GM19463 (cell line): ENCODE measurements at regions not wholly inside any gene's neighbourhood (a gene's known extent, or its start where the extent isn't known, plus 50 kb on each side); places are given as distances from the start of the nearest gene placed in this dataset.

Source experiments
- ATAC-seq: cut with Tn5 transposase; IDR thresholded peaks from one replicate; pipeline ENCODE4 v1.9.1; 2021; ENCODE audit warnings: mild to moderate bottlenecking, moderate library complexity; ENCODE audit not compliant: unreplicated experiment

DNA sequence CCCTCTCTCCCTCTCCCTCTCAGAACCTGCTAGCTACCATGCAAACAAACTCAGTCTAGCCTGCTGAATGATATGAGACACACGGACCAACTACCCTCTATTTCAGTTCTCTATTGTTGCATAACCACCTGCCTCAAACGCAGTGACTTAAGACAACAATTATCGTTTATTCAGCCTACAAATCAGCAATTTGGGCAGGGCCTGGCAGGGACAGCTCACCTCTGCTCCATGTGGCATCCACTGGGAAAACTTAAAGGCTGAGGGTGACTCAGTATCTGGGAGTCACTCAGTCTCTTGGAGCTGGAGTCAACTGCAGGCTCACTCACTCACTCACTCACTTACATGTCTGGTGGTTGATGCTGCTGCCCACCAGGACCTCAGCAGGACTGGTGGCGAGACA, 121.3 kb downstream of the SEC16B start:
- ATAC-seq, result no peak

DNA sequence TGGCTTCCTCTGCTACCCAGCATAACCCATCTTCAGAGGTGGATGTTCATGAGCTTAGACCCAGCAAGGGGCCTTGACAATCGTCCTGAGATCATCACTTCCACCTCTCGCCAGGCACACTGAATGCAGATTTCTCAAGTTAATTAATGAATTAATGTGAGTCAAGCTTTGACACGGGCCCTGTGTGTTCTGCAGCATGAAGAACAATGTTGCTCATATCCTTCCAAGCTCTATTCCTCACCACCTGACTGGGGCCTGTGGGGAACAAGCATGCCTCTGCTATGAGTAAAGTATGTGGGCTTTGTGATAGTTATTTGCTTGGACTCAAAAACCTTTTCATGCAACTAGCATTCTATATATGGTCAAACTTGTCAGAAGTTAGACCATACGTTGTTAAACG, 122.0 kb downstream of the SEC16B start:
- ATAC-seq, result no peak

DNA sequence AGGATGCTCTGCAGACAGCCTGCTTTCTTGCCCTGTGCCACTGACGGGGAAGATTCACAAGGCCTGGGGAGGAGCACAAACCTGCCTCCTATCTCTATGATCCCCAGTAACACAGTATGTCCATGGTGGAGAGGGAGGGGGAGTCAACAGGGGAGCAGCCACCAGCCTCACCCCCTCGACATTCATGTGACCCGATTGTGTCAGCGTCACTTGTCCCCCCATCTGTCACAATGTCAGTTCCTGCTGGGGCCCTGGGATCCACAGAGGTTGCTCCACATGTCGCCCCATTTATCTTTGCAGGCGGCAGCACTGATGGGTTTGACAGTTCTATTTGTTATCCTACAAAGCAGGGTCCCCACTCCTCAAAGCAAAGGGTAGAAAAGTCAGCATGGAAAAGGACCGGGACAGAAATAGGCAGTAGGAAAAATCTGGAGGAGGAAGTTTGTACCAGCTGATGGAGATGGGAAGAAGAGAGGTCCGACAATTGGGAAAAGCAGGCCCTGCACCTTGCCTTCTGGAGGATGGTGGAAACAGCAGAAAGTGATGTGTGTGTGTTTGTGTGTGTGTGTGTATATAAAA, 130.9 kb downstream of the SEC16B start:
- ATAC-seq, result no peak

DNA sequence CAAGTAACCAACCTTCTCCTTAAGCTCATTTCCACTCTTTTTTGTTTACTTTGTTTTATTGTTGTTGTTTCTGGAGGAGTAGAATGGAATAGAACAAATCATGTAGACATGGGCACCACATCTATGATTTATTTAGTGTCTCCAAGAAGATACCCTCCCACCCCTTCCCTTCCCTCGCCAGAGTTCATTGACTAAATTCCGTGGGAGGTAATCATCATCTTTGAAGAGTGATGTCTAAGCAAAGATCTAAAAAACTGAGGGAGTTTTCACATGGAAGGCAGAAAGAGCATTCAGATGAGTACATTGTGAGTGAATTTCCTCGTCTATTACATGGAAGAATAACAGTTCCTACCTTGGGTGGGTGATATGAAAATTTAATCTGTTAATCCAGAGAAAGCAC, 136.2 kb downstream of the SEC16B start:
- no peak for ATAC-seq

DNA sequence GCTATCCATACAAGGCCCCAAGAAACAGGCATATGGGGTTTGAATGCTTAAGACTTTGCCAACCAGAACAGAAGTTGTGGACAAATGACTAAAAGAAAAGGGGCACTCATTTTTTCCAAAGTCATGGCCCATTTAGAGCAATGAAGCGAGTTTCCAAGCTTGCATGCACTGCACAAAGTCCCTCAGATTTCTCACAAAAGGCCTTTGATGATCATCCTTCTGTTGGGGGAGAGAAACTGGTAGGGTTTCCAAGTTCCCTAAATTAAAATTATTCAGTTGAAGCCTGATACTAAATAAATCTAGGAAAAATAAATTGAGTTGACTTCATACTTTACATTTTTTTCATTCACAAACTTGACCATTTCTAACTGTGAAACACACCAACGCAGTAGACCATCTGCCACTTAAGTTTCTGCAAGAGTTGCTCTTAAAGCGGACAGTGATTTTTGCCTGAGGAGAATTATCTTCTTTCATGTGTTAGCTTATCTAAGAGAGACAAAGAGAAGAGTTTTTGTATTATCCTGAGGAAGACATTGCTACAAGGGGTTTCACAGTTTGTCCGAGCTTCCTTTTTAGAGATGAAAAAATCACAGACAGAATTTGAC, 139.2 kb downstream of the SEC16B start:
- no peak for ATAC-seq

DNA sequence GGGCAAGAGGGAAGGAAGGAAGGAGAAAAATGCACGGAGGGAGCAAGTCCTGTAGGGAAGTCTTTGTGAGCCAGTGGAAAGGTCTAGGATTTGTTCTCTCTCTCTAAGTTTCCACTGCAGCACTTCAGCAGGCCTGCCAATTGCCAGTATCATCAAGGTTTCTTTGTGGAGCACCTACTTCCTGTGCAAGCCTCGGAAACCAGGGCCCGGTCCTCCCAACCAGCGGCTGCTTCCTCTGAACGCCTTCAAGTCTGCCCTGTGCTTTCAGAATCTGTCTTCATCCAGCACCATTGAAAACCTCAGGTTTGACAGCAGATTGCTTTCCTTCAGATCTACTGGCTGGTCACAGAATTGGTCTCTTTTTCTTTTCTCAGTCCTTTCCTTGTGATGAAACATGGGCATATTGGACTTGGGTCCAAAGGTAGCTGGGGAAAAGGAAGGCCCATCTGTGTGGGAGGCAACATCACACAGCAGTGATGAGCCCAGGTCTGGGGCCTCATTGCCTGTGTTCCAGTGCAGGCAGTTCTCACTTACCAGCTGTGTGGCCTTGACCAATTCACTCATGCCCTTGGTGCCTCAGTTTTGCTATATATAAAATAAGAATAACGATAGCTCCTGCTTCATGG, 144.5 kb downstream of the SEC16B start:
- ATAC-seq, result peak; percentile 43

DNA sequence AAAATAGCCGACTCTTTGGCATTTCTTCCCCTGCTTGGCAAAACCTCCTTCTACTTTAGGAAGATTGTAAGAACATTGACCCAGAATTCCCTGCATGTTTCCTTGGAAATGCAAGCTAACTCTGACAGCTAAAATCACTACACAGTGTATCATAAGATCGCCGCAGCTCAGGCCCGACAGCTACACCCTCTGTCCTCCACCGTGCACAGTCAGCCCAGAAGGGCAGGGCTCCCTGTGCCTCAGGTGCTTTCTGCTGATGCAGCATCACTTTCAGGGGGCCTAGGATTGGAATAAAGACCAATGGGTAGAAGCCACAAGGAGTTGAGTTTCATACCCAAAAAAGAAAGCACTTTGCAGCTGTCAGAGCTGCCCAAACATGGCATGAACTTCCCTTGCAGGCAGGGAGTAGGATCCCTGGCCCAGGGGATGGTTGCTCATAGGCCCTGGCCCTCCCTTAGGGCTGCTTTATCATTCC, 145.3 kb downstream of the SEC16B start:
- peak; percentile 70 for ATAC-seq

DNA sequence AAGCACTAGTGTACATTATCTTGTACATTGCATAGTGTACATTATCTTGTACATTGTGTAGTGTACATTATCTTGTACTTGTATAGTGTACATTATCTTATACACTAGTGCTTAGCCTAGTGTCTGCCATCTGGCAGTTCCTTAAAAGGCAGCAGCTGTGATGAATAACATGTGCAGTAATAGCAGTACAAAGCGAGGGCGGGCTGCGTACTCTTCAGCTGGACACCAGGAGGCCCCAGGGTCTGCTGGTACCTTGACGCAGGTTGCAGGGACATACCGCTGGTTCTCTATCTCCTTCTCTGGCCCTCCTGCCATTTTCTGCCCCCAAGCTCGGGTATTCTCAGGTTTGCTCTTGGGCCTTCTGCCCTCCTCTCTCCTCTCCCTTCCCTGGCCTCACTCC, 149.6 kb downstream of the SEC16B start:
- no peak for ATAC-seq

DNA sequence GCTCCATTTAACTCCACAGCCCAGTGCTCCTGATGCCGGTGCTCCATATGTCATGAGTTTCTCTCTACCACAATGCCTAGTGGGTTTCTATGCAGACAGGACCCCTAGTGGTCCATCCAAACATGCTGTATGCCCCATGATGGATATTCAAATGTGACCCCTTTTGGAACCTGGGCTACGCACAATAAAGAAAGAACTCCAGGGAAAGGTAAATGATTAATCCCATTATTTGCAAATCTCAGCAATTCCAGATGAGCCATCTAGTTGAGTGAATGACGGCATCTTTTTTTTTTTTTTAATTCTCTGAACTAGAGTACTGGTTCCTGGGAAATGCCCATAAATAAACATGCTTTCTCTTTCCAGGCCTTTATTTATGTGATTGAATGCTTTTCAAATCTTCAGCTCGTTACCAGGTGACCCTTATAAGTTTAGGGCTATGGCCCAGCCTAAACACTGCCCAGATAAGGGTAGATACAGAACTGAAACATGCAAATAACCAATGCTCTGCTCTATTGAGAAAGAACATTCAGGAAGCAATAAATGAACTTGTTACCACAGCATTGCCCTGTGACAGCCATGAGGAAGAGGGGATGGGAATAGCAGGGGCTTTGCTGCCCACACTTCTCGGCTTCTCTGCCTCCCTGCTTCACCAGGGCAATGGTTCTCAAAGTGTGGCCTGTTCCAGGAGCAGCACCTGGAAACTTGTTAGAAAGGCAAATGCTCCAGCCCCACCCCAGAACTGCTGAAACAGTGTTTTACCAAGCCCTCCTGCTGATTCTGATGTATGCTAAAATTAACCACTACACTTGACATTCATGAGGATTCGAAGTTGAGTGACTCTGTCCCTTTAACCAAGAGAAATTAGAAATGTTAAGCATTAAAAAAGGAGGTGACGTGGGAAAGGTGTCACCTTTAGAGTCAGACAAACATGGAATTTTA, 151.7 kb downstream of the SEC16B start:
- ATAC-seq, result peak; percentile 97

DNA sequence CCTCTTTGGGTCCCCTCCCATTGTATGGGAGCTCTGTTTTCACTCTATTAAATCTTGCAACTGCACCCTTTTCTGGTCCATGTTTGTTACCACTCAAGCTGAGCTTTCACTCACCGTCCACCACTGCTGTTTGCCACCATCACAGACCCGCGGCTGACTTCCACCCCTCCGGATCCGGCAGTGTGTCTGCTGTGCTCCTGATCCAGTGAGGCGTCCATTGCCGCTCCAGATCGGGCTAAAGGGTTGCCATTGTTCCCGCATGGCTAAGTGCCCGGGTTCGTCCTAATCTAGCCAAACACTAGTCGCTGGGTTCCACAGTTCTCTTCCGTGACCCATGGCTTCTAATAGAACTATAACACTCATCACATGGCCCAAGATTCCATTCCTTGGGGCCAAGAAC, 157.2 kb downstream of the SEC16B start:
- ATAC-seq, result no peak

DNA sequence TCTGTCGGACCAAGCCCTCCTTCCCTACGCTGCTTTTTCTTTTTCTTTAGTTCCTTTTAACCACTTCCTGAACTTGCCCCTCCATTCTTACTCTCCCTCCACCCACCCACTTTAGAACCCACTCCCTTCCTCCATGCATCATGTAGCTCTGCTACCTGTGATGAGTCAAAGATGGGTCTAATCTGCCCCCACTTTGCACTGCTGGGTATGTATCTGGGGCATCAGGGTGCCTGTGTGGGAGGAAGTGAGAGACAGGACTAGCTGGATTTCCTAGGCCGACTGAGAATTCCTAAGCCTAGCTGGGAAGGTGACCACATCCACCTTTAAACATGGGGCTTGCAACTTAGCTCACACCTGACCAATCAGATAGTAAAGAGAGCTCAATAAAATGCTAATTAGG, 157.7 kb downstream of the SEC16B start:
- no peak for ATAC-seq

DNA sequence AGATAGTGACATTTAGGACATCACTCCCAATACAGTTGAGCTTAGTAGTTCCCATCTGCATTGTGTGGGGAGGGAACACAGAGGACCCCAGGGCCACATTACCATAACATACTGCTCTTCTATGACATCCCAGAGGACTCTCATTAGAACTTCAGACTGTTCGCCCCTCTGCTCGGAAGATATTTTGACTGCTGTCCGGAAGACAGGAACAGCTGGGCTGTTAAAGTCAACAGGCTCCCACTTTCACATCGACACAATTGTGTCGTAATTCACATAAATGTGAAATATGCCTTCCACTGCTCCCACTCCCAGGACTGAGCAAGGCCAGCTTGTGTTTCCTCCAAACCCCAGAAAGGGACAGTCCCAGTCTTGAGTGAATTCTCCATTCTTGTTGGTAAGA, 158.4 kb downstream of the SEC16B start:
- ATAC-seq, result no peak

DNA sequence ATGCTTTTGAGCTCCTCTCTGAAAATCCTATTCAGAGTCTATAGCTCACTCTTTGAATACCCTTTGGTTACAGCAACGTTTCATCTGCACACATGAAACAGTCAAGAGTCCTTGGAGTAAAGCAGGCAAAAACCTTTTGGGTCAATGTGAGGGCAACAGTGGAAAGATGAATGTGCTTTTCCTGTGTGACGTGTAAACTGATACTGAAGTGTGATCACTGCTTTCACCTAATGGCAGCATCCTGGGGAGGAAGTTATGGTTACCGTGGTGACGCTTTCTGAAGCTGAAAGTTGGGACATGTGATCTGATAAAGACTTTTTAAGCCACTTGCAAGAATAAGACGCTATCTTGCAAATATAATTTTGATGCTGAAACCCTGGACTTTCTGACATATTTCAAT, 160.0 kb downstream of the SEC16B start:
- peak; percentile 96 for ATAC-seq

DNA sequence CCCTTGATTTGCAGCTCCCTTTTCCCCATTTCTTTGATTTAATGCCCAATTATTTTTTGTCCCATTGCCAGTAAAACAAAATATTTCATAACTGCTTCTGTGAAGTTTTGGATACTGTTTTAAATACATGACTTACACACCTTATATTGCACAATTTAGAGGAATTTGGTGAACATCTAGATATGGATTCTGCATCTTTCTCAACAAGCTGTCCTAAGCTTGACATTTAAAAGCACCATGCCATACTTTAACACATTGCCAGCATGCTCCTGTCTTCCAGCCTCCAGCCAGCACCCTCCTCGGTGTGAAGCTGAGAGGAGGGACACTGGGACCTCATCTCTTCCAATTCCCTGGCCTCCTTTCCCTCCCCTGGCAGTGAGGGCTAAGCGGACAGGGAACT, 167.6 kb downstream of the SEC16B start:
- no peak for ATAC-seq

DNA sequence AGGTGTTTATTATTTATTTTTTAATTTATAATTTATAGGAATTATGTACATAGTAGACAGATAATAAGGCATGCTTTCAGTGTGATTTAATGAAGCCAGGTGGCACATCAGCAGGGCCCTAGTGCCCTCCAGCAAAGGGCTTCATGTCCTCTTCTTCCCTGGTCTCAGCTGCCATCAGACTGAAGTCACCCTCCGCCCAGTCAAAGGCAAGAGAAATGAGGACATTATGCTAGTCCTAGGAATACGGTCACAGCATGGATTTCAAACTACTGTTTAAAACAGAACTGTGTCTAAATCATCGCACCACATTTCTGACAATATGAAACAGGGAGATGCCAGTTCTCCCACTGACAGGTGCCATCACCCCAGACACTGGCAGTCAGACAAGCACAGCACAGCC, 168.1 kb downstream of the SEC16B start:
- ATAC-seq, result no peak

DNA sequence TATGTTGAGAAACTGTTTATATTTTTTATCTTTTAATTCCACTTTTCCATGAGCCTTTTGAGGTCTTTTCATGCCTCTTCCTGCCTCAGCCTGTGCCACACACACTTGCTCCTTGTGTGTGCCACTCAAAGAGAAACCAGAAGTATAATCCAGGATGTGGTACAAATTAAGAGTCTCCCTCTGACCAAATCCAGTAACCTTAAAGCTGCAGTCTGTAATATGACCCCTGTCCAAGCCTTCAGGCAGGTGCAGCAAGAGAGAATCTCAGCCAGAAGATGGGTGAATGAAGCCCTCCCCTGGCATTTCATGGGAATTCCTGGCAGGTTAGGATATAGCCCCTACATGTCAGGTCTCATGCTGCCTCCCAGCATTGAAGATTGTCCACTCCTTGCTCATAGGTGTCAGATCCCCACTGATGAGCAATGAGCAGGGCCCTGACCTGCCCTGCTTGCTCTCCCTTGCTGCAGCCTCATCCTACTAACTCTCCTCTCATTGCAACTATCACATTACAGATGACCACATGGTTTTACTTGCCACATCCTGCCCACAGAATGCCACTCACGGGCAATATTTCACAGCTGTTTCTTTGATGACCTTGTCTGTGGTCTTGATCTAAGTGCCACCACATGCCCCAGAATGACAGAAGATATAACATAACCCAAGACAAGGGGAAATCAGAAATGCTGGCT, 169.3 kb downstream of the SEC16B start:
- peak; percentile 60 for ATAC-seq

DNA sequence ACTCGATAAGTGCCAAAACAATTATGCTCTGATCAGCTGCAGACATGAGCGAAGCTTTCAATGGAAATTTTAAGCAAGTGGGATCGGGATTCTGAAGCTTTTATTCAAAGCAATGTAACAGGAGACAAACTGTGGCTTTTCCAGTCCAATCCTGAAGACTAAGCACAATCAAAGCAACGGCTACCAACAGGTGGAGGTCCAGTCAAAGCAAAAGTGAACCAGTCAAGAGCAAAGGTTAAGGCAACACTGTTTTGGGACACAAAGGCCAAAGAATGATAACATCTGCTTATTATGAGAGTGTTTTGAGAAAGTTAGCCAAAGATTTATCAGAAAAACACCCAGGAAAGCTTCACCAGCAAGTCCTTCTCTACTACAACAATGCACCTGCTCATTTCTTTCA, 170.1 kb downstream of the SEC16B start:
- ATAC-seq, result no peak

DNA sequence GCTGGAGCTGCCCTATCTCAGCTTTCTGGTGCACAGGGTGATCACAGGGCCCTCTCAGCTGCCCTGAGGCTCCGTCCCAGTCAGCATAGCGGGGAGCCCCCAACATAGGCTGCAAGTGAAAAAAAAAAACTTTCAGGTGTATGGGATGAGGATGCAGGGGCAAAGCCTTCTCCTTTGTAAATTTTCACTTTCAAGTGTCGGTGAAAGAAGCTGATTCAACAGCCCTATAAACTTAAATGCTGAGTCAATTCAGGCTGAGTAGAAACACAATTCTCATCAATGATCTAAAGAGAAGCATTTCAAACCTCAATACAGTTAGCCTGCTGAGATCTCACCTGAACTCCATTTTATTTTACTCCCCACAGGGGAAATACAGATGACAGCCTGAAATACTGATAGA, 171.2 kb downstream of the SEC16B start:
- peak; percentile 30 for ATAC-seq

DNA sequence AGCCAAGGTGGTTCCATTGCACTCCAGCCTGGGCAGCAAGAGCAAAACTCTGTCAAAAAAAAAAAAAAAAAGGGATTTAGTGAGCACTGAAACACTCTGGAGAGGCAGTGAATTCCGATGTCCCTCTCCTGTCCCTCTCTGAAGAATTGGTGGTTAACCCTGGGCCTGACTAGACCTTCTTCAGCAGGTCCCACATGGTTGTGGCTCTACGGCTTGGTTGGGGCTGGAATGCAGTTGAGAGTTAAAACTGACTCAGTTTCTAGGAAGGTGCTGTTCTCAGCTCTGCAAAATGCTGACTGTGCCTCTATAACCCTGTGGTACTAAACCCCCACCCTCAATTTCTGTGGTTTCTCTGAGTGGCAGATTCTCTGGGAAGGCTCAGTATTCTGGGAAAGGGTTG, 173.3 kb downstream of the SEC16B start:
- ATAC-seq, result no peak

DNA sequence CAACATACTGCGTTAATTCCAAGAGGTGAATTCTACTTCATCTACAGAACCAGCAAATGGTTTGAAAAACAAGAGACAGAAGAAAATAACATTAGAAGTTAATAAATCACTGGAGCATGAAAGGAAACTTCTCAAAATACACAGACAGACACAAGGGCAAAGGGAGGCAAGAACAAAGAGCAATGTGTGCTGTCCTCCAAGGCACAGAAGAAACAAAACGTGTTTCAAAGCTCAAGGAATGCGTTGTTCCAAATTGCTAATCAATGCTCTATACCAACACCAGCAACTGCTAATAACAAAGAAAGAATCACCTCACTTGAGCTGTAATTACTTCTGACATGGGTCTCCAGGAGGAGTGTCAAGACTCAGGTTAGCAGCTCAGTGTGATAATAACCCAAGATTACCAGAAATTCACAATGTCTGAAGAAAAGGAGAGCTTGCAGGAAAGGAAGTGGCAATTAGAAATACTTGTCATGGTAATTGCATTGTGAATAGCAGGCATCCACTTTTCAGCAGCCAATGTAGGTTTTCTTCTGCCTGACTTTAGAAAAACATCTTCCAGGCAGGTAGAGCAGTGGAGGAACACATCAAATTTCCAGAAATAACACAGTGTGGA, 175.4 kb downstream of the SEC16B start:
- peak; percentile 46 for ATAC-seq
